NCI-H2107 treated with DMSO at 0.1 percent for 48 hours (cell line): ENCODE measurements at regions not wholly inside any gene's neighbourhood (a gene's known extent, or its start where the extent isn't known, plus 50 kb on each side); places are given as distances from the start of the nearest gene placed in this dataset.

Experiments
- DNase-seq: peaks from one replicate; lab custom pipeline; 2025; ENCODE audit not compliant: unreplicated experiment; lab: John Stamatoyannopoulos, UW

DNA sequence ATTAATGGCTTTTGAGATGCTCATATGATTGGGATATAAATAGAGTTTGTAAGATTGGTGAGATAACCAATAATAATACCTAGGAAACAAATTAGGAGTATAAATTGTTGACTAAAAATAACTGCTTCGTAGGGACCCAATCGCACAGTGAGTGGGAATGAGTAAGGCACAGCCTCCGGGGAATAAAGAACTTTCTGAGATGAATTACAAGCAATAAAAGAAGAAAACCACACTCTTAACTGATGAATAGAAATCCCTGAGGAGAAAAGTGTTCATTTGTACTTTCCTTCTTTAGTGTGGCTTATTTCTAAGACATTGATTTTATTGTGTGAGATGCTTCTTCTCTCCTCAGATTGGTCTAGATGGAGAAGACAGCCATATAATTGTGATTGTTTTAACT, 443.4 kb upstream of the PRMT6 start:
- DNase-seq, result no peak

DNA sequence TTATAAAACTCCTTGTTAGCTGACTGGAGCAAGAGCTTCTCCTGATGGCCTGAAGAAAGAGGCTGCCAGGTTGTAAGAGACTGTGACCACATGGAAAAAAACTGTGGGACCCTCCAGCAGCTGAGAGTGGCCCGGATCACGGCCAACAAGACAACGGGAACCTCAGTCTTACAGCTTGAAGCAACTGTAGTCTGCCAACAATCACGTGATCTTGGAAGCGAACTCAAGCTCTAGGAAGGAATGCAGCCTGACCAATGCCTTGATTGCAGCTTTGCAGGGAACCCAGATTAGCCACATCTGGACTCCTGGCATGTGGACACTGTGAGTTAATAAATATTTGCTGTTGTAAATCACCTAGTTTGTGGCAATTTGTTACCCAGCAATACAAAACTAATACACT, 442.6 kb upstream of the PRMT6 start:
- DNase-seq, result no peak

DNA sequence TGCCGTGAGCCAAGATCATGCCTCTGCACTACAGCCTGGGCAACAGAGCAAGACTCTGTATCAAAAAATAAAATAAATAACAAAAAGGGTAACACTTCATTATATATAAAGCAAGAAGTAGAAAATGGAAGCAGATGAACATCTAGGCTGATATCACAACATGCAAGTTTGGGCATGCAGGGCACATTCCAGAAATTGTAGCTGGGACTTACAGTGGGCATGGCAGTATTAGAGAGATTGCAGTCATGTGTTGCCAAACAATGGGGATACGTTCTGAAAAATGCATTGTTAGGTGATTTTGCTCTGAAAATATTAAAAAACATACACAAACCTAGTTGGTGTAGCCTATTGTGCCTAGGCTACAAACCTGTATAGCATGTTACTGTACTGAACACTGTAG, 441.0 kb upstream of the PRMT6 start:
- DNase-seq, result no peak

DNA sequence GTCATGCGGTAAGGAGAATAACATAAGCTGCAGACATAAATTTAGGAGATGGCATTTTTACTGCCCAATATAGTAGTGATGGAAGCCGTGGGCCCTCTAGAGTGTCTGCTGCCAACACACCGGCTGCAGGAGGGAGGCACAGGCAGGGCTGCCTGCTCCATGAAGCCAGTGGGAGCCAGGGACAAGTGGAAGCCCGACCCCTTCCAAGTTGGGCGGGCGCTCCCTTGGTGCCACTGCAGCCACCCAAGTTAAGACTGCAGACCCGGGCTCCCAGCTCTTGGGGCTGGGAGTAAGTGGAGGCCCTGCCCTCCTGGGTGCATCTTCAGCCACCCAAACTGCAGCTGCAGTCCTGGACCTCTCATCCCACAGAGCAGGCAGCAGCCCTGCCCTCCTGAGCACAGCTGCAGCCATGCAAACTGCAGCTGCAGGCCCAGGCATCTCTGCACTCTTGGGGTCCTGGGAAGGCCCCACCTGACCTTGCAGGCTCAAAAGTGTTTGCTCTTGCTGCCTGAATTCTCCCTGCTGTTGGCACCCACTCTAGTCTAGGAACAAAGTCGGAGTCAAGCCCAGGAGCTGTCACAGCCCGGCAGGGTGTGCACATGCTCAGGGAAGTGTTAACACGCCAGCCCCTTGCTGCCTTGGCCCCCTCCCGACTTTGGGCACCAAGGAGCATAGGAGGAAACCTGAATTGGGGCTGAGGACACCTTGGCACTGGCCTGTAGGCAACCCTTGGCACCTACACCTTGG, 437.2 kb upstream of the PRMT6 start:
- no peak for DNase-seq

DNA sequence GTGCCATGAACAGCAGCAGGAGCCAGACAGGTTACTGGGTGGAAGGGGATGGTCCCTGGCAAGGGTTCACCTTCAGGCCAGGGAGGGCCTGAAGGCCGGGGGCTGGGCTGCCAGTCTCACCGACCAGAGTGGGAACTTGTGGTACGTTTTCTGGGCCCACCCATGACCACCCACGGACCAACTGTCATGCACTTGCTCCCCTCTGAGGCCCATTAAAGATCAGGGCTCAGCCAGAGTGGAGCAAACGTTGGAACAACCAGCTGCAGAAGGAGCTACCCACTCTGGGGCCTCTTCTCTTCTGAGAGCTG, 436.7 kb upstream of the PRMT6 start:
- DNase-seq, result no peak

DNA sequence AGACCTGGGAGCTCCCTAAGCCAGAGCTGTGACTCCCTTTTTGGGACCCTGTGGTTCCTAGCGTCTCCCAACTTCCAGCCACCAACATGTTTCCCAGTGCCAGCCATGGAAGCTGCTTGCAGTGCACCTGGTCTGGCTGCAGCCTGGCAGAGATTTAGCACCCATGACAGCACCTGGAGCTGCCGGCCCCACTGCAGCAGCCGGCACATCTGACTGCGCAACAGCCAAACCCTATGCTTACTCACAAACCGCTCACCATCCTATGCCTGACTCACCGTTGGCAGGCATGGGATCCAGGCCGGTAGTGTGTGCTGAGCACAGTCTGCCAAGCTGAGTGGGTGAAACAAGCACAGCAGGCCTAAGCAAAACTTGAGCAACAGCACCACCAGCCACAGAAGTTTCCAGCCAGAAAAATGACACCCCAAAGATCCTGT, 435.9 kb upstream of the PRMT6 start:
- no peak for DNase-seq

DNA sequence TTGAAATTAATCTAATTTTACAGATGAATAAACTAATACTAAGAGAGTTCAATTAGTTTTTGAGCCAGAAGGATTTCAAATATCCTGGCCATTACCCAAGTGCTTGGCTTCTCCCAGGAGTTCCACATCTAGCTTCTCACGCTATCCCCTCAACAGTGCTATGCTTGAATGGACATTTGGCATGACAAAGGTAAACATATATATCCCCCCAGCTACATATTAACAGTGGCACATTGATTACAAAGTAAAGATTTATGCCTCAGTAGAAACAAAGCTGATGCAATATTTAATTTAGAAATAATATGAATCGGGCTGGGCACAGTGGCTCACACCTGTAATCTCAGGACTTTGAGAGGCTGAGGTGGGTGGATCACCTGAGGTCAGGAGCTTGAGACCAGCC, 434.6 kb upstream of the PRMT6 start:
- DNase-seq, result no peak

DNA sequence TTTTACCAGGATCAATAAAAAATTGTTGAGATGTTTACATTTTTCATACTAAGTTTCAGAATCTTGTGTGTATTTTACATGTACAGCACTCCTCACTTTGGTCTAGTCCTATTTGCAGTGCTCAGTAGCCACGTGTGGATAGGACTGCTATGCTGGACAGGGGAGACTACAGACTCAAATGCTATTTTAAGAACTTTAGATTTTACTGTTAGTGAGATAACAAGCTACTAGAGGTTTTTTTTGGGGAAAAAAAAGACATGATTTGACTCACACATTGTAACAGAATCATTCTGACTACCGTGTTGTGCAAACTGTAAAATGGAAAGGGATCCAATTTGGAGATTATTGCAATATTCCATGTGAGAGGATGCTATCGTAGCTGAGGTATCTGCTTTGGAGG, 418.9 kb upstream of the PRMT6 start:
- no peak for DNase-seq

DNA sequence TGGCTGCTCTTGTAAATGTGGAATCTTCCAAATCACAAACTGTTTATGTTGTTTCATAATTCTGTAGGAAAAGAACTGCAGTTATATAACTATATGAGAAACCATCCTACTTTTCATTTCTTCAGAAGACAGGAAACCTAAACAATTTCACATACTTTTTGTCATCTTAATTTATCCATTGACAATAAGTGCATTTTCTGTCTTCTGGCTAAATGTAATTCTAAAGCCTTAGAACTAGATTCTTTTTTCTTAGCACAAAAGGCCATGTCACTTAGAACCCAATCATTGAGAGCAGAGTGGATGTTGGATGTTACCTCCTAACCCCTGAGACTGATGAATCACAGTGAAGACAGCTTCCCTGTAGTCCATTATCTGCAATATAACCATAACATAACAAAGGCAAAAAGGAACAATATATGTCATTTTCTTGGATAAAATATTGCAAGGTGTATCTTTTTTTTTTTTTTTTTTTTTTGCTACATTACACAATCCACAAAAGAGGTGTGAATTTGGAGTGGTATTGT, 410.2 kb upstream of the PRMT6 start:
- no peak for DNase-seq

DNA sequence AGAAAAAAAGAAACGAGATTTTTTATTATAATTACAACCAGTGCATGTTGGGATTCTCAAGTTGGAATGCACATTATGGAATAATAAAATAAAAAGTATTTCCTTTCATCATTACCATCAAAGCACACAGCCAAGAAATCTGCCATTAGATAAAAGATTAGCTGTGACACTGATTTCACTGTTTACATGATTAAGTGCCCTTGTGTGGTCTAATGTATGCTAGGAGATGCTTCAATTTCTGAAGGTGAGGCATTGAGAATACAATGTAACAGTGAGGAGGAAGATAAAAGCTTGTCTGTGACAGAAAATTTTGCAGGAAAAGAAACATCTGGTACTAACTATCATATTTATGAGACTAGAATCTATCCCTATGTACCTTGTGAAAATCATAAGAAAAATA, 409.7 kb upstream of the PRMT6 start:
- DNase-seq, result no peak

DNA sequence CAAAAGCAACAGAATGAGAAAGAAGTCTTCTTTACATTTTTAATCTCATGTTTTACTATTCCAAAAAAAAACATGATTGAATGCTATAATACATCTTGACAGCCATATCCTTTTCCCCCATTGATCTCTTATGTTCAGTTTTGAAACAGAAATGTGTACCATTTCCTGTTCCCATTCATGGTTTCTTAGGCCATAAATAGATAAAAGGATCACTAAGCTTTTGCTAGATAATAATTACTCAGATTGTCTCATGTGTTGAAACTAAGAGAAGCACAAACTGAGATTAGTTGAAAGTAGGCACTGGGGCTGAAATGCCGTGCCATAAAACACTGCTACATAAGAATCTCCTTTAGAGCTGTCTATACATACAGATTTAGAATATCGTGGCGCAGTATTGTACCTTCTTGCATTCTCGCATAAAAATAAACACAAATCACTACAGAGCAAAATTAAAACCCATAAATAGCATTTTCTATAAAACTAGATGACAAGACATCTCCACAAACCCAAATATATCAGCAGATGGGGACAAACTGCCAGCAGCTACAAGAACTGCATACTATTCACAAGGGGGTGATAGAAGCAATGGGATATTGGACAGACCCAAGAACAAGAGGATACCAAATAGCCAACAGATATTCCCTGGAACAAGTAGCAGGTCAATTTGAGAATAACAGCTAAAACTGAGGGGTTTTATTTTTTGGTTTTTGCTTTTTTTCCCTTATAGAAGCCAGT, 405.3 kb upstream of the PRMT6 start:
- no peak for DNase-seq

DNA sequence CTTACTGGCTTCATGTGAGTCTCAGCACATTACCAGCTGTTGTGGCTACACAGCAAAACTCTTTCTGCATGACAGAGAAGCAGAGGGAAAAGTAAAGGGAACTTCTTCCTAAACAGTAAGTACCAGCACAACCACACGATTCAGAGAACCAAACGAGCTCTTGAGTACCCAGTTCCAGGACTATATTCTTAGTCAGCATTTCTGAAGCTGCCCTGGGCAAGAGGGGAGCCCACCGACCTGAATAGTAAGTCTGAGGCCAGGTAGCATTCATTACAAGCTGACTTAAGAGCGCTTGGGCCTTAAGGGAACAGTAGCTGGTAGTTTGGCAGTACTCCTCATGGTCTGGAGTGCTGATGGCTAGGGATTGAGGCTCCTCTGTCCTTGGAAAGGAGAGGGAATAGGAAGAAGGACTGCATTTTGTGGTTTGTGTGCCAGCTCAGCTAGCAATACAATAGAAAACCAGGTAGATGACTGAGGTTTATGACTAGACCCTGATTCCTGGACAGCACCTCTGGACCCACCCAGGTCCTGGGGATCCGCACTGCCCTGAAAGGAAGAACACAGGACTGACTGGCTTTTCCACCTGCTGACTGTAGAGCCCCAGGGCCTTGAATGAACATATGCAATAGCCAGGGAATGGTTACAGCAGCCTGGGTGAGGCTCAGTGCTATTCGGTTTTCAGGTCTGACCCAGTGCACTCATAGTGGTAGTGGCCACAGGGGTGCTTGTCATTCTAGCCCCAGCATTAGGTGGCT, 396.8 kb upstream of the PRMT6 start:
- no peak for DNase-seq

DNA sequence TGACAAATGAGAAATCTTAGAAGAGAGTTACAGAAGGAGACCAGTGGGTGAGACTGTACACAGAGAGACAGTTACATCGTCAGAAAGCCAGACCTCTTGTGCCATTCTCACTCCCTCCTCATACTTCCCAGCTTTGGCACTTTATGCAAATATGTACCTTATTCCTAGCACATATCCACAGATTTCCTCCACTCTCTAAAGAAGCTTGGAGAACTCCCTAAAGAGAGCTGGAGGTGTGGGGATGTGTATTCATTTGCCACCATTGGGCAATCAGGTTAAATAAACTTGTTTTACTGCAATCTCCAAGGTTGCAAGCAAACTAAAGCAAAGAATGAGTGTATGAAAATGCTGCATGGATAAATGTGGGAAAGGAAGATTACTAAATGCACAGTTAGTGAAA, 380.9 kb upstream of the PRMT6 start:
- DNase-seq, result no peak

DNA sequence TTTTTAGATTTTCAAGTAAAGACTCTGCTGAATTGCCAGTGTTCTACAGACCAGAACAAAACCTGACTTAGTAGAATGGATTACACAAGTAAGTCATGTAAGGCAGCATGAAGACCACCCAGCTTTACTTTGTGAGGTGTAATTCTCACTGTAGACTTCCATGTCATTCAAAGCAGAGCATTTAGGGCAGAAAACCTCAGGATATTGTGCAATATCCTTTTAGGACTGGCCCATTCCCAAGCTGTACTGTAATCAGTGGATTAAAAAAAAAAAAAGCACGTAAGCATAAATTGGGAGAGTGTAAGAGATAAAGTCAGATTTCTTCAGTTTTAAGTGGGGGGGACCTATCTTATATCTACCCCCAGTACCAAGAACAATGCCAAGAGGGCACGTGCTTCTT, 380.5 kb upstream of the PRMT6 start:
- no peak for DNase-seq

DNA sequence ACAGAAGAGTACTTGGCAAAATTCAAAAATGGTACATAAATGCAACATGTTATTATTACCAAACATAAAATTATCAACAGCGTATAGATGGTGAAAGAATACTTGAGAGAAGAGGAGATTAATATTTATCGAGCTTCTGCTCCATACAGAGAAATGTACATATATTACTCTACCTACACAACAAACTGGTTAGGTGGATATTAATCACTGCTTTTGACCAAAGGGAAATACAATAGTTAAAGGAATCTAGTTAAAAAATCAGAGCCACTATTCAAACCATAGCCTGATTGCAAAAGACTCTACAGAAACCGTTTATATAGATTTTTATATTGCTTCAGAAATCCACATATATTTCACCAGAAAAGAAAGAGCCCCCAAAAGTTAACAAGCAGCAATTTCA, 379.3 kb upstream of the PRMT6 start:
- no peak for DNase-seq

DNA sequence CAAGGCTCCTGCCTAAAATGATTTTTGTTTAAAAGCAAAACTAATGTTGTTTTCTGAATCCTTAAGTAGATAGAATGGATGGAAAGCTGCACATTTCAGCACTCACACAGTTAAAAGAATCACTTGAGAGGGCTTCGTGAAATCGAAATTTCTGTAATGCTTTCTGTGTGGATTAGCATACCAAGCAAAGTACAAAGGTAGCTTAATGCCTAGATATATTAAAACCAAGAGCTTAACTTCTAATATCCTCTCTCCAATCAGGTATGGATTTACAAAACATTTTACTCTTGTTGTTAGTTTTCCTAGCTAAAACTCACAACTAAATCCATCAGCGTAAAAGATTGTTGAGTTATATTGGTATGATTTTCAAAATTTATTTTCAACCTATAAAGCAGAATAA, 378.8 kb upstream of the PRMT6 start:
- DNase-seq, result no peak

DNA sequence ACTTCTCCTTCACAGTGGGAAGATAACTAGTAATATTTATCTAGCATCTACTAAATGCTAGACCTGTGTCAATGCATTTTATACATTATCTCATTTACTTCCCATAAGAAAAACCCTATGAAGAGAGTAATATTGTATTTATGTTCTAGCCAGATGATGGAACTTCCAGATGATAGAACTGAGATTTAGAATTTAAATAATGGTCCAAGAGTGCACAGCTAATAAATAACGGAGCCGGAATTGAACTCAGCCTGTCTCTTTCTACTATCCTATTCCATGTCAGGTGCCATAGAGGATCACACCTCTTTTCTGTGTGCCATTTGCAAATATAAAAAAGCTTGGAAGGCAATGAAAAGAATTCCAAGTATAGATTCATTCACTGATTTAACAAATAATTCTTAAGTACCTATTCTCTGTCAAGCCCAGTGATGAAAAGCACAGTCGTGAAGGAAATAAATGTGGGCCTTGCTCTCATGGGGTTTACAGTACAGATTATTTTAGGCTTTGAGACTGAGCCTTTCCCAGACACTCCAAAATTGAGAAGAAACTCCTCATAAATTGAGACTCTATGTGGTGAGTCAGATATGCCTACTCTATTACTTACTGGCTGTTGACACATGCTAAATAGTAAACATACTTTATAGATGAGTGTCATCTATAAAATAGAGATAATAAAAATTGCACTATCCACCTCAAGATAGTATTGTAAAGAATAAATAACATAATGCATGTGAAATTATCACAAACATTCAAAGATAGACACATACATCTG, 378.0 kb upstream of the PRMT6 start:
- DNase-seq, result no peak

DNA sequence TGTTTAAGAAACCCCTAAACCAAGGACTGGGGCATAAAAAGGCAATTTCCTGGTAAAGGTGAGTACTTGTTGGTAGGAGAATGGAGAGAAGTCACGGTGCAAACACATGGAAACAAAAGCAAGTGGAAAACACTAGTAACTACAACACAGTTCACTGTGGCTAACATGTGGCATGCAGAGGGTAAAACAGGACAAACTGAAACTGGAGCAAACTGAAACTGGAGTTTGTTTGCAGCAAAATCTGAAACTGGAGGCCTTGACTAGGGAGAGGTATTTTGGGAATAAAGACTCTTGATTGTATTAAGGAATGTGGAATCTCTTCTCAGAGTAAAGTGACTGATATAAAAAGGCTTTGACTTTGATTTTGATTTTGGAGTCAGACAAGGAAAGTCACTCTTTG, 376.3 kb upstream of the PRMT6 start:
- DNase-seq, result no peak

DNA sequence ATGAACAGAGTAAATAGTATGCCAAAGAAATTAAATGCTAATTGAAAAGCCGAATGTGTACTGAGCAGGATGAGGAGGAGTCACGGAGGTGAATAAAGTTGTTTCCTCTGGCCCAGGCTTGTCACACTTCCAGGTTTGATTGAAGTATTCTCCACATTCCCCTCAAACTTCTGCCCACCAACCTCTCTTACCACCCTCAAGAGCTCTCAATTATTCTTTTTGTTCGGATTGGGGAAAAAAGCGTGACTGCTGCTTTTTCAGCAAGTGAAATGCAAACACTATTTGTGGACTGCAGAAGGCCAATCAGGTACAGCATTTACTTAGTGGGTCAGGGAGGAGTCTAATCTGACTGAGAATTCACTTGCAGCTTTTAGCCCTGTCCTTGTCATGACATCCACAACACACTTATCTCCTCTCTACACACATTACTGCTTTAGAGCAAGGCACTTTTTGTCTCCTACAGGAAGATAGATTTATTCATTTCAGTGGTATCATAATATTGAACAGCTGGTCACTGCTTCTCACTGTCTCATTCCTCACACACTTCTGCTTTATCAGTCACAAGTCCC, 375.6 kb upstream of the PRMT6 start:
- DNase-seq, result no peak

DNA sequence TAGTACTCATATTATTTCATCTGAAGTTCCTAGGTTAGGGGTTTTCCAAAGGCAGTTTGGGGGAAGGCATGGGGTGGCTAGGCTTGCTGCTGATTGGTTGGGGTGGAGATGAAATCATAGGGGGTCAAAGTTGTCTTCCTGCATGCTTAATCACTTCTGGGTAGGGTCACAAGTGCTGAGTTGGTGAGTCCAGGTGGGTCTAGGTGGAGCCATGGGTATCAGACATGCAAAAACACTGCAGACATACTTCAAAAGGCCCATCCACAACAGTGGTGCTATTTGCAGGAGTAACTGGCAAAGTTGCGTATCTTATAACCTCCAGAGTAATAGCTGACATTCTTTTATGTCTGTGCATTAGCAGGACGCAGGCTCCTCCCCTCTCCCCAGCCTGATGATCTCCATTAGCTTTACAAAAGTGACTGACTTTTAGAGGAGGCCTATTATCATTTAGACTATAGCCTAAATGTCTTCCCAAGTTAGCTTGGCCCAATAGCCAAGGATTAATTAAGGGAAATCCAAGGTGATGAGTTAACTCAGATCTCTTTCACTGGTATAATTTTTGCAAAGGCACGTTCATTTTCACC, 374.4 kb upstream of the PRMT6 start:
- DNase-seq, result no peak

DNA sequence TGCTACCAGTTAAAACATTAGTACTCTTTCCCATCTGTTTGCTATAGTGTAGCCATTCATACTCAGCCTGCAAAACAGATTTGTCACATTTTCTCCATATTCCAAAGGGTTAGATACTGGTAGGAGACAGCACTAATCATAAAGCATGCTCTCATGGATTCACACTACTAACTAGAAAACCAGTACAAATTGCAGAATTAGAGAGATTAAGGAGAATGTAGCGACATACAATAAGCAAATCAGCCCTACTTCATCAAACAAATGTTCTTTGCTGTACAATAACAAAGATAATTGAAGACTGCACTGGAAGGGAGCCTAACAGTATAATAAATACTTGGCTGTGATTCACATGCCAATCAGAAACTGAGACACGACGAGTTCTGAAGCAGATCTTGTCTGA, 368.0 kb upstream of the PRMT6 start:
- DNase-seq, result no peak
